ENCODE measurements at regions not wholly inside any gene's neighbourhood (a gene's known extent, or its start where the extent isn't known, plus 50 kb on each side); places are given as distances from the start of the nearest gene placed in this dataset.
A peak's percentile ranks its signal among the peaks of the same experiment; 100 is the strongest.

GRCh38 chr2:193668557-193669323 lies 1474.0 kb upstream of the TMEFF2 start:
- TF ChIP-seq REST (IDR thresholded peaks at IDR 0.05; ENCODE audit: low read depth, low read length) (no peak), EP300 (IDR thresholded peaks at IDR 0.05; ENCODE audit: borderline replicate concordance in 1 of 2, control insufficient read depth in 1 of 2, low read depth in 2 of 2, low read length in 2 of 2) (peak; percentile 76 to 88; a peak in 3 of 4 replicates), CTCF (IDR thresholded peaks at IDR 0.05 in 2 of 3, conservative IDR thresholded peaks at IDR 0.05 in 1 of 3; ENCODE audit: control insufficient read depth in 2 of 3, extremely low read depth in 1 of 3, insufficient read depth in 1 of 3, low read depth in 3 of 3, low read length in 3 of 3) (no peak), YY1 (IDR thresholded peaks at IDR 0.05; ENCODE audit: low read depth, low read length) (no peak), POLR2A (IDR thresholded peaks at IDR 0.05; ENCODE audit: low read depth, low read length) (no peak), ZNF687 (IDR thresholded peaks at IDR 0.05) (no peak), SPI1 (IDR thresholded peaks at IDR 0.05; ENCODE audit: borderline replicate concordance, insufficient read depth, low read depth, low read length) (peak; percentile 88), ASH2L (IDR thresholded peaks at IDR 0.05; ENCODE audit: borderline replicate concordance, low read depth) (no peak), RCOR1 (conservative IDR thresholded peaks at IDR 0.05; ENCODE audit: low read depth, low read length) (no peak), ELK1 (IDR thresholded peaks at IDR 0.05; ENCODE audit: low read depth, low read length) (no peak), ATF7 (IDR thresholded peaks at IDR 0.05; ENCODE audit: low read depth) (peak; percentile 75)

Measured in GM12878 (cell line).